ENCODE measurements at regions not wholly inside any gene's neighbourhood (a gene's known extent, or its start where the extent isn't known, plus 50 kb on each side); places are given as distances from the start of the nearest gene placed in this dataset.
"Not testable (repeated sequence)": the region's sequence is repeated elsewhere in the genome, so short reads cannot be mapped to it uniquely, and the experiment has no call there.

- DNase-seq (ENCODE audit: low spot score): no peak
Measured at GRCh38 chr1:60850084-60850483, 232.3 kb upstream of the NFIA start.

- DNase-seq (ENCODE audit: low spot score): no peak
Measured at GRCh38 chr1:60849401-60849800, 233.0 kb upstream of the NFIA start.

- no peak for DNase-seq (ENCODE audit: low spot score)
Measured at GRCh38 chr1:60848583-60849188, 233.7 kb upstream of the NFIA start.

GRCh38 chr1:60847855-60848582 lies 234.3 kb upstream of the NFIA start:
- DNase-seq (ENCODE audit: low spot score): no peak

GRCh38 chr1:60847391-60847790 lies 235.0 kb upstream of the NFIA start:
- DNase-seq (ENCODE audit: low spot score): no peak

GRCh38 chr1:60845659-60846058 lies 236.7 kb upstream of the NFIA start:
- DNase-seq (ENCODE audit: low spot score): not testable (repeated sequence)

- no peak for DNase-seq (ENCODE audit: low spot score)
Measured at GRCh38 chr1:60842304-60842703, 240.1 kb upstream of the NFIA start.

- DNase-seq (ENCODE audit: low spot score): no peak
Measured at GRCh38 chr1:60841116-60842046, 241.0 kb upstream of the NFIA start.

- DNase-seq (ENCODE audit: low spot score): not testable (repeated sequence)
Measured at GRCh38 chr1:60840476-60840875, 241.9 kb upstream of the NFIA start.

GRCh38 chr1:60835649-60836048 lies 246.7 kb upstream of the NFIA start:
- no peak for DNase-seq (ENCODE audit: low spot score)

GRCh38 chr1:60833173-60833572 lies 249.2 kb upstream of the NFIA start:
- DNase-seq (ENCODE audit: low spot score): no peak

- no peak for DNase-seq (ENCODE audit: low spot score)
Measured at GRCh38 chr1:60832367-60832766, 250.0 kb upstream of the NFIA start.

GRCh38 chr1:60831780-60832179 lies 250.6 kb upstream of the NFIA start:
- DNase-seq (ENCODE audit: low spot score): no peak

GRCh38 chr1:60828944-60829343 lies 253.4 kb upstream of the NFIA start:
- DNase-seq (ENCODE audit: low spot score): no peak

- DNase-seq (ENCODE audit: low spot score): no peak
Measured at GRCh38 chr1:60826320-60827094, 255.9 kb upstream of the NFIA start.

- DNase-seq (ENCODE audit: low spot score): no peak
Measured at GRCh38 chr1:60825593-60825992, 256.8 kb upstream of the NFIA start.

GRCh38 chr1:60823151-60823550 lies 259.2 kb upstream of the NFIA start:
- DNase-seq (ENCODE audit: low spot score): no peak

GRCh38 chr1:60822252-60822651 lies 260.1 kb upstream of the NFIA start:
- no peak for DNase-seq (ENCODE audit: low spot score)

GRCh38 chr1:60821156-60821555 lies 261.2 kb upstream of the NFIA start:
- no peak for DNase-seq (ENCODE audit: low spot score)

GRCh38 chr1:60818969-60819701 lies 263.2 kb upstream of the NFIA start:
- no peak for DNase-seq (ENCODE audit: low spot score)

- no peak for DNase-seq (ENCODE audit: low spot score)
Measured at GRCh38 chr1:60813071-60813470, 269.3 kb upstream of the NFIA start.

Data from CD4-positive, alpha-beta T cell treated with Interleukin-6 at 100 ng/mL for 8 hours (primary cell).